Nephron (organoid): ENCODE measurements at regions not wholly inside any gene's neighbourhood (a gene's known extent, or its start where the extent isn't known, plus 50 kb on each side); places are given as distances from the start of the nearest gene placed in this dataset.

Experiments used
- H3K27ac Mint-ChIP-seq, 3 experiments: 2 replicates each; pipeline ENCODE4 v1.8.0; 2020; ENCODE audit warnings: mixed read lengths in 3 of 3, mild to moderate bottlenecking in 2 of 3, moderate library complexity in 1 of 3
- H3K27me3 Mint-ChIP-seq: 2 replicates; pipeline ENCODE4 v1.8.0; 2021; ENCODE audit warnings: low read depth, mild to moderate bottlenecking, moderate library complexity, mixed read lengths
- H3K36me3 Mint-ChIP-seq: 2 replicates; pipeline ENCODE4 v1.8.0; 2020; ENCODE audit warnings: low read depth, mixed read lengths
- H3K4me1 Mint-ChIP-seq: 2 replicates; pipeline ENCODE4 v1.8.0; 2020; ENCODE audit warnings: mixed read lengths
- H3K4me3 Mint-ChIP-seq, 3 experiments: 2 replicates each; pipeline ENCODE4 v1.8.0; 2020; ENCODE audit warnings: mild to moderate bottlenecking in 3 of 3, mixed read lengths in 3 of 3, moderate library complexity in 2 of 3
- H3K9me3 Mint-ChIP-seq: 2 replicates; pipeline ENCODE4 v1.8.0; 2020; ENCODE audit warnings: mixed read lengths
- TF ChIP-seq, protein P1 (sequence below), 3 experiments: fragments of 200-600 bp; sonication (generic); IDR thresholded peaks; one replicate each; pipeline ENCODE4 v1.5.0; 2021; ENCODE audit warnings: antibody characterized with exemption in 3 of 3; ENCODE audit not compliant: unreplicated experiment in 3 of 3

DNA sequence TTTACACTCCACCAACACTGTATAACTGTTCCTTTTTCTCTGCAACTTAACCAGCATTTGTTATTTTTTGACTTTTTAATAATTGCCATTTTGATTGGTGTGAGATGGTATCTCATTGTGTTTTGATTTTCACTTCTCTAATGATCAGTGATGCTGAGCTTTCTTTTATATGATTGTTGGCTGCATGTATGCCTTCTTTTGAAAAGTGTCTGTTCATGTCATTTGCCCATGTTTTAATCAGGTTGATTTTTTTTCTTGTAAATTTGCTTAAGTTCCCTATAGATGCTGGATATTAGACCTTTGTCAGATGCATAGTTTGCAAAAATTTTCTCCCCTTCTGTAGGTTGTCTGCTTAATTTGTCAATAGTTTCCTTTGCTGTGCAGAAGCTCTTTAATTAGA lies 263.0 kb downstream of the MBNL1 start:
- Mint-ChIP-seq H3K27ac (no peak overlapping the region), H3K4me1 (no peaks in the 10 kb centered on the region), H3K4me3 (no peak overlapping the region), H3K9me3 (peaks cover 29% of the 10 kb centered on the region), H3K36me3 (no peaks in the 10 kb centered on the region), H3K27me3 (no peaks in the 10 kb centered on the region)
- TF ChIP-seq, protein P1, sequence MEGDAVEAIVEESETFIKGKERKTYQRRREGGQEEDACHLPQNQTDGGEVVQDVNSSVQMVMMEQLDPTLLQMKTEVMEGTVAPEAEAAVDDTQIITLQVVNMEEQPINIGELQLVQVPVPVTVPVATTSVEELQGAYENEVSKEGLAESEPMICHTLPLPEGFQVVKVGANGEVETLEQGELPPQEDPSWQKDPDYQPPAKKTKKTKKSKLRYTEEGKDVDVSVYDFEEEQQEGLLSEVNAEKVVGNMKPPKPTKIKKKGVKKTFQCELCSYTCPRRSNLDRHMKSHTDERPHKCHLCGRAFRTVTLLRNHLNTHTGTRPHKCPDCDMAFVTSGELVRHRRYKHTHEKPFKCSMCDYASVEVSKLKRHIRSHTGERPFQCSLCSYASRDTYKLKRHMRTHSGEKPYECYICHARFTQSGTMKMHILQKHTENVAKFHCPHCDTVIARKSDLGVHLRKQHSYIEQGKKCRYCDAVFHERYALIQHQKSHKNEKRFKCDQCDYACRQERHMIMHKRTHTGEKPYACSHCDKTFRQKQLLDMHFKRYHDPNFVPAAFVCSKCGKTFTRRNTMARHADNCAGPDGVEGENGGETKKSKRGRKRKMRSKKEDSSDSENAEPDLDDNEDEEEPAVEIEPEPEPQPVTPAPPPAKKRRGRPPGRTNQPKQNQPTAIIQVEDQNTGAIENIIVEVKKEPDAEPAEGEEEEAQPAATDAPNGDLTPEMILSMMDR (IDR thresholded peaks at IDR 0.05; ENCODE audit: unreplicated experiment in 3 of 3): no peak

DNA sequence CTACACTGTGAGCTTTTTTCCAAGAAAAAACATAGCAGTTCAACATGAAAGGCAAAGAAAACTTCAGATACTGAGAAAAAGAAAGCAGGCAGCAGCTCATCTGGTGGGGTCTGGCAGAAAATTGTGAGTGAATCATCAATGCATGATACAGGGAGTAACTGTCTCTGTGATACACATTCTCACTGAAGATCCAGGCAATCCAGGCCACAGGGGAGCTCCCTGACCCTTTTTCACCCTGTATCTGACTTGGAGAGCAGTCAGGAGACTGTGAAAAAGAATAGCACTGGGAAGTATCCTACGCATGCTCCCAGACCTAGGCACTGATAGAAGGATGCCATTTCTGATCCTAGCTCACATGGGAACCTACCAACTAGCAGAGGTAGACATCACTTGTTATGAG lies 269.8 kb downstream of the MBNL1 start:
- peaks cover 49% of the 10 kb centered on the region for H3K9me3 Mint-ChIP-seq
- TF ChIP-seq, protein P1 (IDR thresholded peaks at IDR 0.05; ENCODE audit: unreplicated experiment in 3 of 3): no peak
- H3K27me3 Mint-ChIP-seq: no peaks in the 10 kb centered on the region
- no peaks in the 10 kb centered on the region for H3K36me3 Mint-ChIP-seq
- H3K27ac Mint-ChIP-seq: no peak overlapping the region
- no peaks in the 10 kb centered on the region for H3K4me1 Mint-ChIP-seq
- no peak overlapping the region for H3K4me3 Mint-ChIP-seq

GRCh38 chr3:152539191-152539764 lies 270.5 kb downstream of the MBNL1 start:
- H3K4me1 Mint-ChIP-seq: no peaks in the 10 kb centered on the region
- H3K27me3 Mint-ChIP-seq: no peaks in the 10 kb centered on the region
- H3K36me3 Mint-ChIP-seq: no peaks in the 10 kb centered on the region
- H3K27ac Mint-ChIP-seq: no peak overlapping the region
- peaks cover 53% of the 10 kb centered on the region for H3K9me3 Mint-ChIP-seq
- H3K4me3 Mint-ChIP-seq: no peak overlapping the region
- TF ChIP-seq, protein P1 (IDR thresholded peaks at IDR 0.05; ENCODE audit: unreplicated experiment in 3 of 3): no peak

- H3K4me1 Mint-ChIP-seq: peaks cover 4% of the 10 kb centered on the region
- H3K4me3 Mint-ChIP-seq: no peak overlapping the region
- H3K27me3 Mint-ChIP-seq: no peaks in the 10 kb centered on the region
- peaks cover 53% of the 10 kb centered on the region for H3K9me3 Mint-ChIP-seq
- no peaks in the 10 kb centered on the region for H3K36me3 Mint-ChIP-seq
- no peak overlapping the region for H3K27ac Mint-ChIP-seq
- TF ChIP-seq, protein P1 (IDR thresholded peaks at IDR 0.05; ENCODE audit: unreplicated experiment in 3 of 3): no peak
Measured at GRCh38 chr3:152540120-152540519, 271.4 kb downstream of the MBNL1 start.

DNA sequence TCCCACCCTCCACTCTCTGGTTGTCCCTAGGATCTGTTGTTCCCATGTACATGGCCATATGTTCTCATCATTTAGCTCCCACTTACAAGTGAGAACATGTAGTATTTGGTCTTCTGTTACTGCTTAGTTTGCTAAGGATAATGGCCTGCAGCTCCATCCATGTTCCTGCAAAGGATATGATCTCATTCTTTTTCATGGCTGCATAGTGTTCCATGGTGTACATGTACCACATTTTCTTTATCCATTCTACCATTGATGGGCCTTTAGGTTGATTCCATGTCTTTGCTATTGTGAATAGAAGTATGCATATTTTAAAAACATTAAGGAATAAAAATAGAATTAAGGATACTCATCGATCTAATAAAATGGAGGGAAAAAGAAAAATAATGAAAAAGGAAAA lies 278.4 kb downstream of the MBNL1 start:
- peaks cover 4% of the 10 kb centered on the region for H3K4me1 Mint-ChIP-seq
- H3K36me3 Mint-ChIP-seq: no peaks in the 10 kb centered on the region
- no peak overlapping the region for H3K4me3 Mint-ChIP-seq
- H3K9me3 Mint-ChIP-seq: peaks cover 17% of the 10 kb centered on the region
- TF ChIP-seq, protein P1 (IDR thresholded peaks at IDR 0.05; ENCODE audit: unreplicated experiment in 3 of 3): no peak
- H3K27me3 Mint-ChIP-seq: no peaks in the 10 kb centered on the region
- H3K27ac Mint-ChIP-seq: no peak overlapping the region

DNA sequence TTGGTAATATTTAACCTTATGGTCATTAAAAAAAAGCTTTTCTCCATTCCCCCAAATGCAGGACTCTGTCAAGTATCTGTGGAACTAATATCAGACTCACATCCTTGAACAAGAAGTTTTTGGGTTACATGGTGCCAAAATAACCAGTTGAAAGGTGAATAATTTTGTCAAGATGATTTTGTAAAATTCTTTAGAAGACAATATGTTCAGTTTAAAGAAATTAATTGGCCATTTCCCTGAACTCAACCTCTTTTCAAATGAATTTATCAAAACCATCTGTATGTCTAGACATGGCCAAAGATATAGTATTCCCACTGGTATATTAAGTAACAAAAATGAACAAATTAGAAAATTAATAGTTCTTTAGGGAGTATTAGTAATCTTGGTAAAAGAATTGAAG lies 280.5 kb downstream of the MBNL1 start:
- H3K9me3 Mint-ChIP-seq: peaks cover 5% of the 10 kb centered on the region

More for the DNA sequence above, 280.5 kb downstream of the MBNL1 start:
- Mint-ChIP-seq H3K4me1 (peaks cover 4% of the 10 kb centered on the region), H3K4me3 (no peak overlapping the region), H3K36me3 (no peaks in the 10 kb centered on the region), H3K27me3 (no peaks in the 10 kb centered on the region), H3K27ac (no peak overlapping the region)
- TF ChIP-seq, protein P1 (IDR thresholded peaks at IDR 0.05; ENCODE audit: unreplicated experiment in 3 of 3): no peak
